KMS-11 (cell line): ENCODE measurements at regions not wholly inside any gene's neighbourhood (a gene's known extent, or its start where the extent isn't known, plus 50 kb on each side); places are given as distances from the start of the nearest gene placed in this dataset.
A peak's percentile ranks its signal among the peaks of the same experiment; 100 is the strongest.
"Not testable (repeated sequence)": the region's sequence is repeated elsewhere in the genome, so short reads cannot be mapped to it uniquely, and the experiment has no call there.

Experiments
- H2AFZ ChIP-seq: fragments of 200-600 bp; sonication (generic); 2 replicates; pipeline ENCODE4 v1.6.1; 2016; ENCODE audit warnings: antibody characterized with exemption, mixed run types, low read depth
- H3K27ac ChIP-seq: fragments of 200-600 bp; sonication (generic); 2 replicates; pipeline ENCODE4 v1.6.1; 2016; ENCODE audit warnings: mild to moderate bottlenecking, mixed run types
- H3K27me3 ChIP-seq: fragments of 200-600 bp; sonication (generic); 2 replicates; pipeline ENCODE4 v1.6.1; 2017; ENCODE audit warnings: mild to moderate bottlenecking, low read depth, mixed run types, moderate library complexity; ENCODE audit not compliant: insufficient read depth
- H3K36me3 ChIP-seq: fragments of 200-600 bp; sonication (generic); 2 replicates; pipeline ENCODE4 v1.6.1; 2017; ENCODE audit warnings: mild to moderate bottlenecking, mixed run types; ENCODE audit not compliant: insufficient read depth
- H3K4me1 ChIP-seq: fragments of 200-600 bp; sonication (generic); 2 replicates; pipeline ENCODE4 v1.6.1; 2016; ENCODE audit warnings: mild to moderate bottlenecking, low read depth, mixed run types; ENCODE audit not compliant: poor library complexity, severe bottlenecking
- H3K4me2 ChIP-seq: fragments of 200-600 bp; sonication (generic); 2 replicates; pipeline ENCODE4 v1.7.0; 2016; ENCODE audit warnings: mild to moderate bottlenecking, mixed run types
- H3K4me3 ChIP-seq: fragments of 200-600 bp; sonication (generic); IDR thresholded peaks from 2 replicates; pipeline ENCODE4 v1.6.1; 2017; ENCODE audit warnings: low read depth, low read length, mixed read lengths; ENCODE audit not compliant: insufficient read depth
- H3K79me2 ChIP-seq: fragments of 200-600 bp; sonication (generic); 2 replicates; pipeline ENCODE4 v1.6.1; 2016; ENCODE audit warnings: low read depth, mixed run types; ENCODE audit not compliant: insufficient read depth
- H3K9ac ChIP-seq: fragments of 200-600 bp; sonication (generic); 2 replicates; pipeline ENCODE4 v1.6.1; 2016; ENCODE audit warnings: mild to moderate bottlenecking, mixed run types
- H4K20me1 ChIP-seq: fragments of 200-600 bp; sonication (generic); 2 replicates; pipeline ENCODE4 v1.6.1; 2016; ENCODE audit warnings: mild to moderate bottlenecking, mixed run types; ENCODE audit not compliant: insufficient read depth

DNA sequence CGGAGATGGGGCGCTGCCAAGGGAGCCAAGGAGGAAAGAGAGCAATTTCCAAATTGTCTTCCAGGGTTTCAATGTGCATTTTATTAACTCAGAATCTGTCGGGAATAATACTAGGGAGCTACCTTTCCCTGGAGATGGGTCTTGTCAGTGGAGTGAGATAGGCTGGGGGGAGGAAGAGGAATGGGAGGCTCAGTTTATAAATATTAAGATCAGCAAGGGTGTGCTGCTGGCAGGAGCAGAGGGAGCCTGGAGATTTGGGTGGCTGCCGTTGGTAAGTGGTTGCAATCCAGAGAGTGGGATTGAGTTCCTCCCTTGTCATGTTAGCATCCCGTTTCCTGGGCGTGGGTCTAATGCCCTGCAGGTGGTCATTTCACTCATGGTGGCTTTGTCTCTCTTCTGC lies 89.9 kb upstream of the ZNG1F start:
- H3K4me2 ChIP-seq, H3K27ac ChIP-seq, H3K9ac ChIP-seq, H3K36me3 ChIP-seq, H4K20me1 ChIP-seq, H3K4me1 ChIP-seq, H3K4me3 ChIP-seq, H2AFZ ChIP-seq, H3K27me3 ChIP-seq, H3K79me2 ChIP-seq: not testable (repeated sequence)

DNA sequence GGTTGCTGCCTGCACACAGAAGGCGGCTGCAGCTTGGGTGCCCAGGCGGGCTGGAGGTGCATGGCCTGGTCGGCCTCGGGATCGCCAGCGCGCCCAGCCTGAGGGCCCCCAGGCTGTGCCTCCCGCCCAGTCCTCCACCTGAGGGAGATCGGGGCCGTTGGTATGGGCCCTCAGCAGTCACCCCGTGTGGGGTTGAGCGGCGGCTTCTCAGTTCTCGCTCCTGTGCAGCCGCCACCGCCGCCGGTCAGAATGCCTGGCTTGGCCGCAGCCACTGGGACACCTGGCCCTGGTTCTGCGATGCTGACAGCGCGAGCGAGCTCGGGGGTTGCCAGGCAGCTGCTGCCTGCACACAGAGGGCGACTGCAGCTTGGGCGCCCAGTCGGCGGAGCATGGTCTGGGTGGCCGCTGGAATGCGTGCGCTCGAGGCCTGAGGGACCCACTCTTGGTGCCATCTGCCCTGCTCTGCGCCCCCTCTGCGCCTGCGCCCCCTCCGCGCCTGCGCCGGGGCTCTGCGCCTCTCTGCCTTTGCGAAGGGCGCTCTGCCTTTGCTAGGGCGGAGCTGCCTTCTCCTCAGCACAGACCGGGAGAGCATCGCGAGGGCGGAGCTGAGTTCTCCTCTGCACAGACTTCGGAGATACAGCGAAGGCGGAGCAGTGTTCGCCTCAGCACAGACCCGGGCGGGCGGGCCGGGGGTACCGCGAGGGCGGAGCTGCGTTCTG lies 84.6 kb upstream of the ZNG1F start:
- not testable (repeated sequence) for H3K27me3 ChIP-seq, H3K79me2 ChIP-seq, H3K4me3 ChIP-seq, H3K36me3 ChIP-seq, H3K4me2 ChIP-seq, H2AFZ ChIP-seq, H4K20me1 ChIP-seq, H3K4me1 ChIP-seq
- H3K9ac ChIP-seq = peak overlapping the region; percentile 32; the same call in 1 of the 2 replicates
- H3K27ac ChIP-seq = peak overlapping the region; percentile 67

DNA sequence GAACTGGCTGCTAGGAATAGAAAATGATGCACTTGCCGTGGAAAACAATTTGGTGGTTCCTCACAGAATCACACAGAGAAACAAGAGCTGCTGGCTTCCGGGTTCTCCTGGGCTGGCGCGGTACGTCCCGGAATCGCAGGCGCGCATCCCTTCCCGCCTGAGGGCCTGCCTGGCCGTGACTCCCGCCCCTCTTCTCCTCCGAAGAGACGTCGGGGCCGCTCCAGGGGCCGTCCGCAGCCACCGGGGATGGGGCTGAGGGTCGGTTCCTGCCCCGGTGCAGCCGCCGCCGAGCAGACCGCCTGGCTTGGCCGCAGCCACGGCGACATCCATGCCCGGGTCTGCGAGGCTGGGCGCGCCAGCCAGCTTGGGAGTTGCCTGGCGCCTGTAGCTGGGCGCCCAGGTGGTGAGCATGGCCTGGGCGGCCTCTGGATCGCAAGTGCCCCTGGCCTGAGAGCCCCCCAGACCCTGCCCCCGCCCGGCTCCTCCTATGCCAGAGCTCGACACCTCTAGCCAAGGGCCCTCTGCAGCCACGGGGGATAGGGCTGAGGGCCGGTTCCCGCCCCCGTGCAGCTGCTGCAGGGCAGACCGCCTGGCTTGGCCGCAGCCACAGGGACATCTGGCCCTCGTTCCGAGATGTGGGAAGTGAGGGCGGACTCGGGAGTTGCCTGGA lies 83.9 kb upstream of the ZNG1F start:
- Histone ChIP-seq H3K4me2 (peak overlapping the region; percentile 25; the same call in 1 of the 2 replicates), H3K9ac (peak overlapping the region; percentile 73), H2AFZ (peak overlapping the region; percentile 52), H3K27ac (peak overlapping the region; percentile 80)
- H3K36me3 ChIP-seq, H3K27me3 ChIP-seq, H3K4me3 ChIP-seq, H3K4me1 ChIP-seq, H4K20me1 ChIP-seq, H3K79me2 ChIP-seq: not testable (repeated sequence)

DNA sequence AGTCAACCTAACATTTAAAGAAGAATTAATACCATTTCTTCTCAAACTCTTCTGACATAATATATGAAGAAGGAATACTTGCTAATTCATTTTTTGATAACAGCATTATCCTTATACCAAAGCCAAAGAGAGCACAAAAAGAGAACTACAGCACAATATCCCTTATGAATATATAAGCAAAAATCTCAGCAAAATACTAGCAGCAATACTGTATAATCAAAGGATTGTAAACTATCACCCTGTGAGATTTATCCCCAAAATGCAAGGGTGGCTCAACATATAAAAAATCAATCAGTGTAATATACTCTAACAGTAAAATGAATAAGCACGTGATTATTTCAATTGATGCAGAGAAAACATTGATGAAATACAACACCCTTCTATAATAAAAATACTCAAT lies 81.9 kb upstream of the ZNG1F start:
- not testable (repeated sequence) for H3K9ac ChIP-seq, H3K4me1 ChIP-seq, H2AFZ ChIP-seq, H3K79me2 ChIP-seq, H3K4me3 ChIP-seq, H4K20me1 ChIP-seq, H3K27ac ChIP-seq, H3K27me3 ChIP-seq, H3K36me3 ChIP-seq
- H3K4me2 ChIP-seq = peak overlapping the region; percentile 45

DNA sequence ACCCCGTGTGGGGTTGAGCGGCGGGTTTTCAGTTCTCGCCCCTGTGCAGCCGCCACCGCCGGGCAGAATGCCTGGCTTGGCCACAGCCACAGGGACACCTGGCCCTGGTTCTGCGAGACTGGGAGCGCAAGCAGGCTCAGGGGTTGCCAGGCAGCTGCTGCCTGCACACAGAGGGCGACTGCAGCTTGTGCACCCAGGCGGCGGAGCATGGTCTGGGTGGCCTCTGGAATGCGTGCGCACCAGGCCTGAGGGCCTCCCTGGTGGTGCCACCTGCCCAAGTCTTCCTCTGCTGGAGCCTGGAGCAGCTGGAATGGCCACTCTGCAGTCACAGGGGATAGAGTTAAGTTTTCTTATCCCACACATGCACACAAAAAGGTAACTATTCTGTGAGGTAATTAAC lies 80.4 kb upstream of the ZNG1F start:
- not testable (repeated sequence) for H3K4me2 ChIP-seq, H3K4me1 ChIP-seq, H3K27ac ChIP-seq, H4K20me1 ChIP-seq, H3K4me3 ChIP-seq, H2AFZ ChIP-seq, H3K36me3 ChIP-seq, H3K79me2 ChIP-seq, H3K9ac ChIP-seq, H3K27me3 ChIP-seq

DNA sequence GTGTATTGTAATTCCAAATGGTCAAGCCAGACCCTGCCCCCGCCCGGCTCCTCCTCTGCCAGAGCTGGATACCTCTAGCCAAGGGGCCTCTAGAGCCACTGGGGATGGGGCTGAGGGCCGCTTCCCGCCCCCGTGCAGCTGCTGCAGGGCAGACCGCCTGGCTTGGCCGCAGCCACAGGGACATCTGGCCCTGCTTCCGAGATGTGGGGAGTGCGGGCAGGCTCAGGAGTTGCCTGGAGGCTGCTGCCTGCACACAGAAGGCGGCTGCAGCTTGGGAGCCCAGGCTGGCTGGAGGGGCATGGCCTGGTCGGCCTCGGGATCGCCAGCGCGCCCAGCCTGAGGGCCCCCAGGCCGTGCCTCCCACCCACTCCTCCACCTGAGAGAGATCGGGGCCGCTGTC lies 79.9 kb upstream of the ZNG1F start:
- not testable (repeated sequence) for H3K4me1 ChIP-seq, H3K27ac ChIP-seq, H3K27me3 ChIP-seq, H3K4me2 ChIP-seq, H3K9ac ChIP-seq, H3K4me3 ChIP-seq, H3K79me2 ChIP-seq, H4K20me1 ChIP-seq, H2AFZ ChIP-seq, H3K36me3 ChIP-seq

DNA sequence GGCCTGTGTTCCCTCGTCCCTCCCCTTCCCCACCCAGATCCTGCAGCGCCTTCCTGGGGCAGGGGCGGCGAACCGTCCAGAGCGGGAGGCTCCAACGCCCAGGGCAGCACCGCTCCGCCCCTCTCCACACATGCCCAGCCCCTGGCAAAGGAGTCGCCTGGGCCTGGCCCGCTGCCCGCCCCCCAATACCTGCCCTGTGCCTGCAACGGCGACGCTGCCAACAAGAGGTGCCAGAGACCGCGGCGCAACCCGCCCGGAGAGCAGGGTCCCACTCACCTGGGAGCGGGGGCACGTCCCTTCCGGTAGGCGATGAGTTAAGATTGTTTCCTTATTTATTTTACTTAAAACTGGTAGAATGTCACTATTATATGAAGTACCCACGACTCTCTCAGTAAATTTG lies 77.5 kb upstream of the ZNG1F start:
- not testable (repeated sequence) for H3K27me3 ChIP-seq, H3K4me3 ChIP-seq, H3K36me3 ChIP-seq, H2AFZ ChIP-seq, H3K4me1 ChIP-seq, H3K27ac ChIP-seq, H3K9ac ChIP-seq, H3K4me2 ChIP-seq, H3K79me2 ChIP-seq, H4K20me1 ChIP-seq

DNA sequence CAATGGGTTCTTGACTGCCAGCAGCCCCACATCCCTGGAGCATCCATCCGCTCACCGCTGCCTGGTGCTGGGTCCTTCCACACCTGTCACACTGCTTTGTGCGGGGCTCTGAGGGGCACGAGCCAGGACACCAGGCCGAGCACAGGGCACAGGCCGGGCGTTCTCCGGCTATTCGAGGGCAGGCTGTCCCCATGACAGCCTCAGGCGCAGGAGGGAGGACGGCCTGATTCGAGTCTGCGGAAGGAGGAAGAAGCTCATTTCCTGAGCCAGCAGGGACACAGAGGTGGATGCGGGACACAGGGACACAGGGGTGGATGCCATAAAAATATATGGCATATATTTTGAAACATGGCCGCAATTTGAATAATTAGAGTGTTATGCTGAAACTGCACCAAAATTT lies 76.9 kb upstream of the ZNG1F start:
- not testable (repeated sequence) for H3K4me2 ChIP-seq

DNA sequence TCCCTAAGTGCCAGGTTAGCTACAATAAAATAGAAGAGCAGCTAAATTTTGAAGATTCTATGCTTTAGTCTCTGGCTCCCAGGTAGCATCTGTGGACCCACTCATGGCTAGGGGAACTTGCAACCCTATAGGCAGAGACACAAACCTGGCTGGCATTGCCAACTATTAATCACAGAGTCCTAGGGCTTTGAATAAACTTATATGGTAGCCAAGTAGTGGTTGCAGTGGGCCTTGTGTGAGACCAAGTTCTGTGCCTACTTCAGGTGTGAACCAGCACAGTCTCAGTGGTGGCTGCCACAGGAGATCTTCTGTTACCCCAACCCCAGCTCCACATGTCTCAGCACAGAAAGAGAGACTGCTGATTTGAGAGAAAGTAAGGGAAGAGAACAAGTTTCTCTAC lies 62.9 kb upstream of the ZNG1F start:
- H3K79me2 ChIP-seq, H3K27me3 ChIP-seq, H3K4me3 ChIP-seq, H4K20me1 ChIP-seq, H3K9ac ChIP-seq, H3K4me1 ChIP-seq, H2AFZ ChIP-seq, H3K27ac ChIP-seq, H3K4me2 ChIP-seq, H3K36me3 ChIP-seq: not testable (repeated sequence)

More for the DNA sequence above, 76.9 kb upstream of the ZNG1F start:
- H3K36me3 ChIP-seq, H3K4me1 ChIP-seq, H3K9ac ChIP-seq, H3K79me2 ChIP-seq, H3K4me3 ChIP-seq, H4K20me1 ChIP-seq, H3K27ac ChIP-seq, H3K27me3 ChIP-seq, H2AFZ ChIP-seq: not testable (repeated sequence)

DNA sequence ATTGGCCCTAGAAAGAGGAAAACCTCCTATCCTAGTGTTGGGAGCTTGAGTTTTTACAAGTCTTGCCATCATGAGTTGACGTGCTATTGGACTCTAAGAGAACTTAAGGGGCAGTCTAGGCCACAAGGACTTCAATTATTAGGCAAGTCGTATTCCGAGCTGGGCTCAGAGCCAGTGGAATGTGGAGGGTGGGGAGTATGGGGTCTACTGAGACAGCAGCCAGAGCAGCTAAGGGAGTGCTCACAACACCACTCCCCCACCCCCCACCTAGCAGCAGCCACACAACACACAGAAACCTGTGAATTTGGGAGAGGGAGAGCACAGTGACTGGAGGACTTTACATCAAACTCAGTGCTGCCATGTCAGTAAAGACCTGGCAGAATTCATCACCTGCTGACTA lies 62.0 kb upstream of the ZNG1F start:
- not testable (repeated sequence) for H3K4me1 ChIP-seq, H3K79me2 ChIP-seq, H3K36me3 ChIP-seq, H4K20me1 ChIP-seq, H3K4me2 ChIP-seq, H2AFZ ChIP-seq, H3K9ac ChIP-seq, H3K4me3 ChIP-seq, H3K27me3 ChIP-seq, H3K27ac ChIP-seq
